ENCODE measurements at regions not wholly inside any gene's neighbourhood (a gene's known extent, or its start where the extent isn't known, plus 50 kb on each side); places are given as distances from the start of the nearest gene placed in this dataset.

GRCh38 chr16:35399133-35399532, 1939.7 kb downstream of the TP53TG3F start:
- no peak for DNase-seq

- no peak for DNase-seq
Measured at GRCh38 chr16:35404273-35404672, 1944.9 kb downstream of the TP53TG3F start.

GRCh38 chr16:35405526-35405925, 1946.1 kb downstream of the TP53TG3F start:
- DNase-seq: no peak

- DNase-seq: no peak
Measured at GRCh38 chr16:35409503-35409902, 1950.1 kb downstream of the TP53TG3F start.

- no peak for DNase-seq
Measured at GRCh38 chr16:35410438-35410837, 1951.0 kb downstream of the TP53TG3F start.

- no peak for DNase-seq
Measured at GRCh38 chr16:35411156-35411555, 1951.7 kb downstream of the TP53TG3F start.

- no peak for DNase-seq
Measured at GRCh38 chr16:35414139-35414538, 1954.7 kb downstream of the TP53TG3F start.

- no peak for DNase-seq
Measured at GRCh38 chr16:35414563-35414962, 1955.2 kb downstream of the TP53TG3F start.

- no peak for DNase-seq
Measured at GRCh38 chr16:35425270-35425669, 1965.9 kb downstream of the TP53TG3F start.

- DNase-seq: no peak
Measured at GRCh38 chr16:35431829-35432663, 1972.6 kb downstream of the TP53TG3F start.

GRCh38 chr16:35440875-35441274, 1981.5 kb downstream of the TP53TG3F start:
- no peak for DNase-seq

GRCh38 chr16:35447010-35447558, 1987.7 kb downstream of the TP53TG3F start:
- no peak for DNase-seq

GRCh38 chr16:35449663-35450062, 1990.3 kb downstream of the TP53TG3F start:
- DNase-seq: no peak

- no peak for DNase-seq
Measured at GRCh38 chr16:35450648-35451047, 1991.2 kb downstream of the TP53TG3F start.

- no peak for DNase-seq
Measured at GRCh38 chr16:35452471-35452870, 1993.1 kb downstream of the TP53TG3F start.

GRCh38 chr16:35463358-35463757, 2003.9 kb downstream of the TP53TG3F start:
- no peak for DNase-seq

GRCh38 chr16:35480361-35480760, 2020.9 kb downstream of the TP53TG3F start:
- DNase-seq: no peak

GRCh38 chr16:35480988-35481387, 2021.6 kb downstream of the TP53TG3F start:
- DNase-seq: no peak

- DNase-seq: no peak
Measured at GRCh38 chr16:35485915-35486314, 2026.5 kb downstream of the TP53TG3F start.

- DNase-seq: peak; percentile 13
Measured at GRCh38 chr16:35492225-35492624, 2032.8 kb downstream of the TP53TG3F start.

GRCh38 chr16:35497399-35497798, 2038.0 kb downstream of the TP53TG3F start:
- DNase-seq: no peak

- DNase-seq: peak; percentile 82
Measured at GRCh38 chr16:35506018-35506897, 2046.8 kb downstream of the TP53TG3F start.

- no peak for DNase-seq
Measured at GRCh38 chr16:35506898-35507194, 2047.4 kb downstream of the TP53TG3F start.

- no peak for DNase-seq
Measured at GRCh38 chr16:35510701-35511100, 2051.3 kb downstream of the TP53TG3F start.
